ENCODE measurements at regions not wholly inside any gene's neighbourhood (a gene's known extent, or its start where the extent isn't known, plus 50 kb on each side); places are given as distances from the start of the nearest gene placed in this dataset.

DNA sequence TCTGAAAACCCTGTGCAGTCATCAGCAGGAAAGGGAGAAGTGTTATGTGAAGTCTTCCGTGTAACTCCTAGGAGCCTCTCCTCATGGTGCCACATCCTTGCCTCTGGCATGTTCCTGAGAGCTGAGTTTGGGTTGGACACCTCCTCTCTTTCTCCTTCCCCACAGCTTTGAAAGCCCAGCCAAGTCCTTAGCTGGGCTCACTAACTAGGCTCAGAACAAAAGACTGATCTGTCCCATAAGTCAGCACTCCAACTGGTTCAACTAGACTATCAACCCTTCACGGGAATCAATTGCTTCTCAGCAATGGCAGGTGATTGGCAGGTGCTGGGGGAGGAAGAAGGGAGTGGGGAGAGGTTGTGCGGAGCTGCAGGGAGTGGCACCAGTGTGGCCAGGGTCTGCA, 509.9 kb upstream of the B3GAT1 start:
- no peak for TF ChIP-seq EP300 (IDR thresholded peaks at IDR 0.05)
- TF ChIP-seq, protein P1, sequence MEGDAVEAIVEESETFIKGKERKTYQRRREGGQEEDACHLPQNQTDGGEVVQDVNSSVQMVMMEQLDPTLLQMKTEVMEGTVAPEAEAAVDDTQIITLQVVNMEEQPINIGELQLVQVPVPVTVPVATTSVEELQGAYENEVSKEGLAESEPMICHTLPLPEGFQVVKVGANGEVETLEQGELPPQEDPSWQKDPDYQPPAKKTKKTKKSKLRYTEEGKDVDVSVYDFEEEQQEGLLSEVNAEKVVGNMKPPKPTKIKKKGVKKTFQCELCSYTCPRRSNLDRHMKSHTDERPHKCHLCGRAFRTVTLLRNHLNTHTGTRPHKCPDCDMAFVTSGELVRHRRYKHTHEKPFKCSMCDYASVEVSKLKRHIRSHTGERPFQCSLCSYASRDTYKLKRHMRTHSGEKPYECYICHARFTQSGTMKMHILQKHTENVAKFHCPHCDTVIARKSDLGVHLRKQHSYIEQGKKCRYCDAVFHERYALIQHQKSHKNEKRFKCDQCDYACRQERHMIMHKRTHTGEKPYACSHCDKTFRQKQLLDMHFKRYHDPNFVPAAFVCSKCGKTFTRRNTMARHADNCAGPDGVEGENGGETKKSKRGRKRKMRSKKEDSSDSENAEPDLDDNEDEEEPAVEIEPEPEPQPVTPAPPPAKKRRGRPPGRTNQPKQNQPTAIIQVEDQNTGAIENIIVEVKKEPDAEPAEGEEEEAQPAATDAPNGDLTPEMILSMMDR (IDR thresholded peaks at IDR 0.05), result no peak
- TF ChIP-seq POLR2AphosphoS5 (IDR thresholded peaks at IDR 0.05), result no peak
- no peak for TF ChIP-seq POLR2A (IDR thresholded peaks at IDR 0.05)
